Mononuclear cell (primary cell): ENCODE measurements at regions not wholly inside any gene's neighbourhood (a gene's known extent, or its start where the extent isn't known, plus 50 kb on each side); places are given as distances from the start of the nearest gene placed in this dataset.
"Not testable (repeated sequence)": the region's sequence is repeated elsewhere in the genome, so short reads cannot be mapped to it uniquely, and the experiment has no call there.

Source experiments
- H3K27me3 ChIP-seq: 2 replicates; pipeline ENCODE4 v1.6.0; 2011; ENCODE audit warnings: low read length, control low read depth; ENCODE audit not compliant: insufficient read depth
- H3K4me1 ChIP-seq: 2 replicates; pipeline ENCODE4 v1.5.1; 2011; ENCODE audit warnings: mild to moderate bottlenecking, low read length, control low read depth; ENCODE audit not compliant: insufficient read depth
- H3K4me3 ChIP-seq: 2 replicates; pipeline ENCODE4 v1.5.1; 2011; ENCODE audit warnings: mild to moderate bottlenecking, low read length, moderate library complexity
- H3K9me3 ChIP-seq: 2 replicates; pipeline ENCODE4 v1.5.1; 2011; ENCODE audit warnings: low read depth, mild to moderate bottlenecking, control low read depth, low read length

- Histone ChIP-seq H3K9me3 (no peaks in the 10 kb centered on the region), H3K4me1 (peaks cover 21% of the 10 kb centered on the region), H3K27me3 (no peaks in the 10 kb centered on the region), H3K4me3 (no peak overlapping the region)
Observed at GRCh38 chr16:85526185-85526974, 86.7 kb upstream of the GSE1 start.

- H3K4me3 ChIP-seq: no peak overlapping the region
- H3K27me3 ChIP-seq: no peaks in the 10 kb centered on the region
- H3K9me3 ChIP-seq: no peaks in the 10 kb centered on the region
Observed at GRCh38 chr16:85527042-85527766, 85.9 kb upstream of the GSE1 start.

GRCh38 chr16:85527767-85528297 lies 85.3 kb upstream of the GSE1 start:
- H3K9me3 ChIP-seq: no peaks in the 10 kb centered on the region

More at GRCh38 chr16:85527042-85527766, 85.9 kb upstream of the GSE1 start:
- peaks cover 21% of the 10 kb centered on the region for H3K4me1 ChIP-seq

GRCh38 chr16:85528528-85529387 lies 84.4 kb upstream of the GSE1 start:
- Histone ChIP-seq H3K4me1 (peaks cover 18% of the 10 kb centered on the region), H3K27me3 (no peaks in the 10 kb centered on the region), H3K9me3 (no peaks in the 10 kb centered on the region), H3K4me3 (no peak overlapping the region)

More at GRCh38 chr16:85527767-85528297, 85.3 kb upstream of the GSE1 start:
- Histone ChIP-seq H3K4me1 (peaks cover 21% of the 10 kb centered on the region), H3K4me3 (no peak overlapping the region), H3K27me3 (no peaks in the 10 kb centered on the region)

- Histone ChIP-seq H3K4me1 (peaks cover 10% of the 10 kb centered on the region), H3K9me3 (no peaks in the 10 kb centered on the region), H3K4me3 (no peak overlapping the region), H3K27me3 (no peaks in the 10 kb centered on the region)
Observed at GRCh38 chr16:85529489-85530369, 83.4 kb upstream of the GSE1 start.

GRCh38 chr16:85530370-85530739 lies 82.8 kb upstream of the GSE1 start:
- no peak overlapping the region for H3K4me3 ChIP-seq
- no peaks in the 10 kb centered on the region for H3K9me3 ChIP-seq
- H3K27me3 ChIP-seq: no peaks in the 10 kb centered on the region
- H3K4me1 ChIP-seq: peaks cover 7% of the 10 kb centered on the region

GRCh38 chr16:85531516-85531915 lies 81.6 kb upstream of the GSE1 start:
- Histone ChIP-seq H3K4me3 (no peak overlapping the region), H3K9me3 (no peaks in the 10 kb centered on the region), H3K4me1 (peaks cover 15% of the 10 kb centered on the region), H3K27me3 (no peaks in the 10 kb centered on the region)

- Histone ChIP-seq H3K9me3 (no peaks in the 10 kb centered on the region), H3K4me3 (no peak overlapping the region), H3K27me3 (no peaks in the 10 kb centered on the region), H3K4me1 (peaks cover 21% of the 10 kb centered on the region)
Observed at GRCh38 chr16:85532147-85532546, 81.0 kb upstream of the GSE1 start.

- not testable (repeated sequence) for H3K27me3 ChIP-seq, H3K9me3 ChIP-seq
Observed at GRCh38 chr16:85533593-85533992, 79.5 kb upstream of the GSE1 start.

GRCh38 chr16:85534536-85535351 lies 78.4 kb upstream of the GSE1 start:
- Histone ChIP-seq H3K4me3 (no peak overlapping the region), H3K4me1 (peaks cover 22% of the 10 kb centered on the region), H3K9me3 (no peaks in the 10 kb centered on the region), H3K27me3 (no peaks in the 10 kb centered on the region)

More at GRCh38 chr16:85533593-85533992, 79.5 kb upstream of the GSE1 start:
- H3K4me3 ChIP-seq: not testable (repeated sequence)
- H3K4me1 ChIP-seq: peaks cover 22% of the 10 kb centered on the region

GRCh38 chr16:85535352-85536072 lies 77.6 kb upstream of the GSE1 start:
- Histone ChIP-seq H3K4me3 (no peak overlapping the region), H3K9me3 (no peaks in the 10 kb centered on the region), H3K4me1 (peaks cover 22% of the 10 kb centered on the region), H3K27me3 (no peaks in the 10 kb centered on the region)

- Histone ChIP-seq H3K9me3 (no peaks in the 10 kb centered on the region), H3K27me3 (no peaks in the 10 kb centered on the region), H3K4me3 (no peak overlapping the region), H3K4me1 (peaks cover 22% of the 10 kb centered on the region)
Observed at GRCh38 chr16:85536073-85536410, 77.1 kb upstream of the GSE1 start.
